H9 (cell line): ENCODE measurements at regions not wholly inside any gene's neighbourhood (a gene's known extent, or its start where the extent isn't known, plus 50 kb on each side); places are given as distances from the start of the nearest gene placed in this dataset.

Experiments
- DNase-seq: peaks from one replicate; pipeline ENCODE4 v3.0.0-alpha.2; 2017
- H2AFZ ChIP-seq: one replicate; pipeline ENCODE4 v1.6.1; 2013; ENCODE audit warnings: mild to moderate bottlenecking, low read length, control low read depth, moderate library complexity
- H2AK5ac ChIP-seq: 2 replicates; pipeline ENCODE4 v1.6.1; 2013; ENCODE audit warnings: low read length, control low read depth, mixed read lengths; ENCODE audit not compliant: insufficient read length
- H2BK120ac ChIP-seq: one replicate; pipeline ENCODE4 v1.6.1; 2013; ENCODE audit warnings: low read depth, mild to moderate bottlenecking, low read length, control low read depth, inconsistent platforms; ENCODE audit not compliant: poor library complexity, severe bottlenecking
- H2BK12ac ChIP-seq: 2 replicates; pipeline ENCODE4 v1.6.1; 2013; ENCODE audit warnings: low read length, control low read depth, mixed read lengths, low read depth; ENCODE audit not compliant: insufficient read length
- H2BK15ac ChIP-seq: 2 replicates; pipeline ENCODE4 v1.6.1; 2013; ENCODE audit warnings: low read depth, low read length, control low read depth
- H2BK20ac ChIP-seq: one replicate; pipeline ENCODE4 v1.6.1; 2013; ENCODE audit warnings: low read depth, mild to moderate bottlenecking, low read length, control low read depth, inconsistent platforms; ENCODE audit not compliant: poor library complexity, severe bottlenecking
- H2BK5ac ChIP-seq: 2 replicates; pipeline ENCODE4 v1.6.1; 2013; ENCODE audit warnings: low read length, control low read depth, mixed read lengths; ENCODE audit not compliant: insufficient read length
- H3K14ac ChIP-seq: 2 replicates; pipeline ENCODE4 v1.6.1; 2013; ENCODE audit warnings: low read length, control low read depth; ENCODE audit not compliant: insufficient read depth
- H3K18ac ChIP-seq: 2 replicates; pipeline ENCODE4 v1.6.1; 2013; ENCODE audit warnings: low read depth, mild to moderate bottlenecking, mixed read lengths, low read length, control low read depth; ENCODE audit not compliant: insufficient read length
- H3K23ac ChIP-seq: 2 replicates; pipeline ENCODE4 v1.6.1; 2013; ENCODE audit warnings: low read length, control low read depth, mixed read lengths, low read depth; ENCODE audit not compliant: insufficient read length
- H3K23me2 ChIP-seq: 2 replicates; pipeline ENCODE4 v1.6.1; 2013; ENCODE audit warnings: low read depth, mild to moderate bottlenecking, mixed read lengths, low read length, control low read depth; ENCODE audit not compliant: insufficient read length, poor library complexity, severe bottlenecking
- H3K27ac ChIP-seq: 2 replicates; pipeline ENCODE4 v1.5.1; 2013; ENCODE audit warnings: low read length, control low read depth, mixed read lengths, low read depth; ENCODE audit not compliant: insufficient read length
- H3K27me3 ChIP-seq: 2 replicates; pipeline ENCODE4 v1.6.1; 2013; ENCODE audit warnings: low read length, control low read depth, inconsistent platforms; ENCODE audit not compliant: insufficient read depth
- H3K4ac ChIP-seq: 2 replicates; pipeline ENCODE4 v1.6.1; 2013; ENCODE audit warnings: low read depth, mild to moderate bottlenecking, control low read depth, inconsistent platforms, low read length, moderate library complexity
- H3K4me1 ChIP-seq: 2 replicates; pipeline ENCODE4 v1.6.1; 2013; ENCODE audit warnings: low read length, control low read depth, inconsistent platforms; ENCODE audit not compliant: insufficient read depth
- H3K4me2 ChIP-seq: 2 replicates; pipeline ENCODE4 v1.6.1; 2013; ENCODE audit warnings: low read length, control low read depth, mixed read lengths; ENCODE audit not compliant: insufficient read length, insufficient read depth
- H3K56ac ChIP-seq: 2 replicates; pipeline ENCODE4 v1.6.1; 2013; ENCODE audit warnings: low read depth, mild to moderate bottlenecking, mixed read lengths, low read length, control low read depth; ENCODE audit not compliant: insufficient read length
- H3K79me1 ChIP-seq: 2 replicates; pipeline ENCODE4 v1.6.1; 2013; ENCODE audit warnings: low read depth, mild to moderate bottlenecking, moderate library complexity, low read length, control low read depth, inconsistent platforms; ENCODE audit not compliant: insufficient read depth, poor library complexity, severe bottlenecking
- H3K79me2 ChIP-seq: 2 replicates; pipeline ENCODE4 v1.6.1; 2013; ENCODE audit warnings: low read length, control low read depth, inconsistent platforms; ENCODE audit not compliant: insufficient read depth
- H3K9ac ChIP-seq: 2 replicates; pipeline ENCODE4 v1.6.1; 2013; ENCODE audit warnings: low read length, control low read depth, mixed read lengths; ENCODE audit not compliant: insufficient read length; ENCODE audit errors: extremely low read depth
- H3K9me3 ChIP-seq: one replicate; pipeline ENCODE4 v1.6.1; 2013; ENCODE audit warnings: low read depth, low read length, inconsistent platforms; ENCODE audit not compliant: control insufficient read depth
- H3T11ph ChIP-seq: one replicate; pipeline ENCODE4 v1.6.1; 2013; ENCODE audit warnings: mild to moderate bottlenecking, low read length, control low read depth, inconsistent platforms
- H4K20me1 ChIP-seq: one replicate; pipeline ENCODE4 v1.6.1; 2013; ENCODE audit not compliant: control insufficient read depth, insufficient read length, insufficient read depth
- H4K5ac ChIP-seq: 2 replicates; pipeline ENCODE4 v1.6.1; 2013; ENCODE audit warnings: low read depth, mild to moderate bottlenecking, mixed read lengths, low read length, control low read depth; ENCODE audit not compliant: insufficient read length
- H4K8ac ChIP-seq: replicated peaks from 2 replicates; pipeline ENCODE4 v1.6.1; 2013; ENCODE audit warnings: low read length, control low read depth, mixed read lengths, low read depth; ENCODE audit not compliant: insufficient read length
- H4K91ac ChIP-seq: 2 replicates; pipeline ENCODE4 v1.6.1; 2013; ENCODE audit warnings: low read depth, mild to moderate bottlenecking, moderate library complexity, mixed read lengths, low read length, control low read depth; ENCODE audit not compliant: insufficient read length
- H3K27ac Mint-ChIP-seq, 3 experiments: 2 replicates in 2 of 3; 3 replicates in 1 of 3; pipeline ENCODE4 v1.8.0; 2020 to 2021; ENCODE audit warnings: mixed read lengths in 3 of 3, mild to moderate bottlenecking in 1 of 3, moderate library complexity in 1 of 3
- H3K27me3 Mint-ChIP-seq: 2 replicates; pipeline ENCODE4 v1.8.0; 2021; ENCODE audit warnings: low read depth, mild to moderate bottlenecking, moderate library complexity, mixed read lengths
- H3K36me3 Mint-ChIP-seq, 3 experiments: 2 replicates in 2 of 3; 3 replicates in 1 of 3; pipeline ENCODE4 v1.8.0; 2020 to 2021; ENCODE audit warnings: low read depth in 3 of 3, mixed read lengths in 3 of 3; ENCODE audit not compliant: insufficient read depth in 1 of 3
- H3K4me1 Mint-ChIP-seq, 2 experiments: 2 replicates each; pipeline ENCODE4 v1.8.0; 2020; ENCODE audit warnings: mixed read lengths in 2 of 2
- H3K4me3 Mint-ChIP-seq, 2 experiments: 2 replicates in 1 of 2; 3 replicates in 1 of 2; pipeline ENCODE4 v1.8.0; 2020 to 2021; ENCODE audit warnings: mild to moderate bottlenecking in 2 of 2, mixed read lengths in 2 of 2, moderate library complexity in 1 of 2
- H3K9me3 Mint-ChIP-seq, 2 experiments: 2 replicates in 1 of 2; 3 replicates in 1 of 2; pipeline ENCODE4 v1.8.0; 2020; ENCODE audit warnings: mild to moderate bottlenecking in 2 of 2, mixed read lengths in 2 of 2, moderate library complexity in 1 of 2
- whole genome bisulfite sequencing: extraction: QIAGEN DNeasy Blood & Tissue Kit; methylation state at CpG from one replicate; pipeline ENCODE4 v1.1.7; 2013; ENCODE audit warnings: missing lambda C conversion rate, low lambda C conversion rate, mixed read lengths; ENCODE audit not compliant: insufficient read length; ENCODE audit errors: extremely low coverage; 5-methylcytosine and 5-hydroxymethylcytosine counted together
- TF ChIP-seq, protein P1 (sequence below): fragments of 200-600 bp; sonication (generic); conservative IDR thresholded peaks from 3 replicates; pipeline ENCODE4 v1.8.0; 2021; ENCODE audit warnings: antibody characterized with exemption, mild to moderate bottlenecking

DNA sequence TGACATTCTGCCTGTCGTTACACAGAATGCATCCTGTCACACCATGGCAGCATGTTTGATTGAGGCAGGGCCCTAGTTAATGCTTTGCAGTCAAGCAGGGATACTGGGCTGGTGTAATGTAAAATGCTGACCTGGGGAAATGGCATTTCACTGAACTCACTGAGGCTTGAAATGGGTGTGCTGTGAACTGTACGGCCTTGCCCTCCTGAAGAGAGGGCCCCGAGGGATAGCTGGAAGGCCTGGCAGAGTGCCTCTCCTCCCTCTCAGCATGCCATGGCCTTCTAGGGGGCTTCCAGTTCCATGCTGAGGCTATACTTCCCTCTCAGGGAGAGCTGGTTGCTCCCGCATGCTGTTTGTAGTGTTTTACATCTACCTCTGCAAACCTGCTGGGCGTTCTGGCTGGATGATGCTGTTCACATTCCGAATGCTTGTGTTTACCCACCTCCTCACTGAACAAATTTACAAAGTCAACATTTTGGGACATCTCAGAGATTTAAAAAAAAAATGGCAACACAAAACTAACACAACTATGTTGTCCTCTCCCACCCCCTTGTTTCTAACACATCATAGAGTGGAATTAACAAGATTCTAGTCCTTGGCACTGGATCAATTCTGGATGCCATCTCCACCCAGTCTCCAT, 416.7 kb upstream of the CADM1 start:
- no peaks in the 10 kb centered on the region for H3K36me3 Mint-ChIP-seq
- H3K4me1 Mint-ChIP-seq: peaks cover 0 to 18% of the 10 kb centered on the region in 2 experiments; a peak in 2 of 4 replicates
- Histone ChIP-seq H3K9me3 (no peaks in the 10 kb centered on the region), H3K4ac (no peak overlapping the region), H4K20me1 (no peaks in the 10 kb centered on the region), H3T11ph (no peak overlapping the region), H3K23ac (no peak overlapping the region), H2BK15ac (no peak overlapping the region), H2AK5ac (no peak overlapping the region), H2AFZ (no peak overlapping the region), H2BK5ac (no peak overlapping the region), H4K5ac (no peak overlapping the region), H3K18ac (no peak overlapping the region), H2BK12ac (no peak overlapping the region), H3K4me2 (no peak overlapping the region), H3K79me2 (no peaks in the 10 kb centered on the region), H3K23me2 (no peaks in the 10 kb centered on the region), H3K4me1 (no peaks in the 10 kb centered on the region), H3K9ac (no peak overlapping the region), H2BK120ac (no peak overlapping the region), H3K14ac (no peak overlapping the region), H3K27me3 (no peaks in the 10 kb centered on the region), H3K56ac (no peak overlapping the region), H3K27ac (no peak overlapping the region), H2BK20ac (no peak overlapping the region), H4K91ac (no peak overlapping the region), H3K79me1 (no peaks in the 10 kb centered on the region), H4K8ac (no peak overlapping the region)
- WGBS: no CpG with 5 or more reads among the region's 6 CpGs
- no peak overlapping the region for H3K27ac Mint-ChIP-seq
- H3K27me3 Mint-ChIP-seq: peaks cover 51% of the 10 kb centered on the region
- no peak for DNase-seq
- no peak overlapping the region for H3K4me3 Mint-ChIP-seq
- TF ChIP-seq, protein P1, sequence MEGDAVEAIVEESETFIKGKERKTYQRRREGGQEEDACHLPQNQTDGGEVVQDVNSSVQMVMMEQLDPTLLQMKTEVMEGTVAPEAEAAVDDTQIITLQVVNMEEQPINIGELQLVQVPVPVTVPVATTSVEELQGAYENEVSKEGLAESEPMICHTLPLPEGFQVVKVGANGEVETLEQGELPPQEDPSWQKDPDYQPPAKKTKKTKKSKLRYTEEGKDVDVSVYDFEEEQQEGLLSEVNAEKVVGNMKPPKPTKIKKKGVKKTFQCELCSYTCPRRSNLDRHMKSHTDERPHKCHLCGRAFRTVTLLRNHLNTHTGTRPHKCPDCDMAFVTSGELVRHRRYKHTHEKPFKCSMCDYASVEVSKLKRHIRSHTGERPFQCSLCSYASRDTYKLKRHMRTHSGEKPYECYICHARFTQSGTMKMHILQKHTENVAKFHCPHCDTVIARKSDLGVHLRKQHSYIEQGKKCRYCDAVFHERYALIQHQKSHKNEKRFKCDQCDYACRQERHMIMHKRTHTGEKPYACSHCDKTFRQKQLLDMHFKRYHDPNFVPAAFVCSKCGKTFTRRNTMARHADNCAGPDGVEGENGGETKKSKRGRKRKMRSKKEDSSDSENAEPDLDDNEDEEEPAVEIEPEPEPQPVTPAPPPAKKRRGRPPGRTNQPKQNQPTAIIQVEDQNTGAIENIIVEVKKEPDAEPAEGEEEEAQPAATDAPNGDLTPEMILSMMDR: no peak
- H3K9me3 Mint-ChIP-seq: no peaks in the 10 kb centered on the region; a peak in 1 of 5 replicates
